ENCODE measurements at regions not wholly inside any gene's neighbourhood (a gene's known extent, or its start where the extent isn't known, plus 50 kb on each side); places are given as distances from the start of the nearest gene placed in this dataset.
"Not testable (repeated sequence)": the region's sequence is repeated elsewhere in the genome, so short reads cannot be mapped to it uniquely, and the experiment has no call there.

GRCh38 chr15:78708713-78709260 lies 67.8 kb upstream of the CHRNB4 start:
- H3K4me1 Mint-ChIP-seq (ENCODE audit: low read depth), result peaks cover 8% of the 10 kb centered on the region
- no peak for DNase-seq (ENCODE audit: low spot score)
- no peak overlapping the region for H3K4me3 Mint-ChIP-seq
- H3K36me3 Mint-ChIP-seq (ENCODE audit: low read depth), result no peaks in the 10 kb centered on the region
- no peaks in the 10 kb centered on the region for H3K9me3 Mint-ChIP-seq
- no peak overlapping the region for H3K27ac Mint-ChIP-seq
- intact Hi-C loops (cut with micrococcal nuclease), result loop anchor here (1.0 kb wide), 3 partner anchors 70 to 595 kb away; no protein-coding TSS in a partner anchor
- H3K27me3 Mint-ChIP-seq (ENCODE audit: insufficient read depth), result peaks cover 14% of the 10 kb centered on the region

- H3K9me3 Mint-ChIP-seq; DNase-seq (ENCODE audit: low spot score); H3K36me3 Mint-ChIP-seq (ENCODE audit: low read depth); H3K4me1 Mint-ChIP-seq (ENCODE audit: low read depth); H3K4me3 Mint-ChIP-seq; H3K27ac Mint-ChIP-seq; intact Hi-C loops (cut with micrococcal nuclease): not testable (repeated sequence)
- H3K27me3 Mint-ChIP-seq (ENCODE audit: insufficient read depth), result peaks cover 14% of the 10 kb centered on the region
Measured at GRCh38 chr15:78706481-78707235, 65.6 kb upstream of the CHRNB4 start.

GRCh38 chr15:78703334-78704056 lies 62.5 kb upstream of the CHRNB4 start:
- H3K27me3 Mint-ChIP-seq (ENCODE audit: insufficient read depth), result peaks cover 13% of the 10 kb centered on the region
- H3K4me1 Mint-ChIP-seq (ENCODE audit: low read depth); H3K4me3 Mint-ChIP-seq; H3K27ac Mint-ChIP-seq; intact Hi-C loops (cut with micrococcal nuclease); H3K36me3 Mint-ChIP-seq (ENCODE audit: low read depth); DNase-seq (ENCODE audit: low spot score); H3K9me3 Mint-ChIP-seq: not testable (repeated sequence)

- Mint-ChIP-seq H3K27ac (no peak overlapping the region), H3K4me3 (no peak overlapping the region), H3K27me3 (ENCODE audit: insufficient read depth) (peaks cover 13% of the 10 kb centered on the region), H3K36me3 (ENCODE audit: low read depth) (no peaks in the 10 kb centered on the region), H3K9me3 (no peaks in the 10 kb centered on the region), H3K4me1 (ENCODE audit: low read depth) (no peaks in the 10 kb centered on the region)
- no peak for DNase-seq (ENCODE audit: low spot score)
- intact Hi-C loops (cut with micrococcal nuclease), result no loop called here
Measured at GRCh38 chr15:78702609-78703333, 61.8 kb upstream of the CHRNB4 start.

GRCh38 chr15:78697449-78697848 lies 56.4 kb upstream of the CHRNB4 start:
- H3K27me3 Mint-ChIP-seq (ENCODE audit: insufficient read depth), result peaks cover 26% of the 10 kb centered on the region
- H3K27ac Mint-ChIP-seq, result no peak overlapping the region
- no peak overlapping the region for H3K4me3 Mint-ChIP-seq
- H3K9me3 Mint-ChIP-seq, result no peaks in the 10 kb centered on the region
- no peaks in the 10 kb centered on the region for H3K36me3 Mint-ChIP-seq (ENCODE audit: low read depth)
- no peaks in the 10 kb centered on the region for H3K4me1 Mint-ChIP-seq (ENCODE audit: low read depth)
- intact Hi-C loops (cut with micrococcal nuclease), result no loop called here
- DNase-seq (ENCODE audit: low spot score), result no peak

- Mint-ChIP-seq H3K4me1 (ENCODE audit: low read depth) (no peaks in the 10 kb centered on the region), H3K36me3 (ENCODE audit: low read depth) (no peaks in the 10 kb centered on the region), H3K27me3 (ENCODE audit: insufficient read depth) (peaks cover 29% of the 10 kb centered on the region), H3K27ac (no peak overlapping the region), H3K9me3 (no peaks in the 10 kb centered on the region), H3K4me3 (no peak overlapping the region)
- no peak for DNase-seq (ENCODE audit: low spot score)
- intact Hi-C loops (cut with micrococcal nuclease), result no loop called here
Measured at GRCh38 chr15:78696436-78696835, 55.4 kb upstream of the CHRNB4 start.

GRCh38 chr15:78695854-78696253 lies 54.8 kb upstream of the CHRNB4 start:
- DNase-seq (ENCODE audit: low spot score), result no peak
- Mint-ChIP-seq H3K9me3 (no peaks in the 10 kb centered on the region), H3K36me3 (ENCODE audit: low read depth) (no peaks in the 10 kb centered on the region), H3K4me1 (ENCODE audit: low read depth) (no peaks in the 10 kb centered on the region), H3K27ac (no peak overlapping the region), H3K27me3 (ENCODE audit: insufficient read depth) (peaks cover 26% of the 10 kb centered on the region), H3K4me3 (no peak overlapping the region)
- intact Hi-C loops (cut with micrococcal nuclease), result no loop called here

GRCh38 chr15:78695046-78695671 lies 54.1 kb upstream of the CHRNB4 start:
- H3K27ac Mint-ChIP-seq, result no peak overlapping the region
- intact Hi-C loops (cut with micrococcal nuclease), result no loop called here
- no peak overlapping the region for H3K4me3 Mint-ChIP-seq
- H3K36me3 Mint-ChIP-seq (ENCODE audit: low read depth), result no peaks in the 10 kb centered on the region
- no peaks in the 10 kb centered on the region for H3K4me1 Mint-ChIP-seq (ENCODE audit: low read depth)
- DNase-seq (ENCODE audit: low spot score), result no peak
- H3K9me3 Mint-ChIP-seq, result no peaks in the 10 kb centered on the region
- peaks cover 26% of the 10 kb centered on the region for H3K27me3 Mint-ChIP-seq (ENCODE audit: insufficient read depth)

GRCh38 chr15:78691851-78692421 lies 50.9 kb upstream of the CHRNB4 start:
- intact Hi-C loops (cut with micrococcal nuclease), result no loop called here
- no peak overlapping the region for H3K27ac Mint-ChIP-seq
- no peak overlapping the region for H3K4me3 Mint-ChIP-seq
- H3K36me3 Mint-ChIP-seq (ENCODE audit: low read depth), result no peaks in the 10 kb centered on the region
- no peak for DNase-seq (ENCODE audit: low spot score)
- H3K9me3 Mint-ChIP-seq, result no peaks in the 10 kb centered on the region
- H3K27me3 Mint-ChIP-seq (ENCODE audit: insufficient read depth), result peaks cover 24% of the 10 kb centered on the region
- no peaks in the 10 kb centered on the region for H3K4me1 Mint-ChIP-seq (ENCODE audit: low read depth)

- no peak for DNase-seq (ENCODE audit: low spot score)
- Mint-ChIP-seq H3K36me3 (ENCODE audit: low read depth) (no peaks in the 10 kb centered on the region), H3K27me3 (ENCODE audit: insufficient read depth) (peaks cover 22% of the 10 kb centered on the region), H3K27ac (no peak overlapping the region), H3K9me3 (no peaks in the 10 kb centered on the region), H3K4me3 (no peak overlapping the region), H3K4me1 (ENCODE audit: low read depth) (no peaks in the 10 kb centered on the region)
- intact Hi-C loops (cut with micrococcal nuclease), result no loop called here
Measured at GRCh38 chr15:78691167-78691850, 50.3 kb upstream of the CHRNB4 start.

Data from activated T-helper 1 cell treated with anti-CD3 and anti-CD28 coated beads, Interleukin-12 subunit alpha, Interleukin-12 subunit beta, Interleukin-2, Interleukin-4 antibody, amounts not matched to agents 30 ng/mL and 10 ng/mL and 1 ng/mL, durations not matched to agents 14 hours and 24 hours and 36 hours (primary cell).